IPS DF 6.9 (cell line): ENCODE measurements at regions not wholly inside any gene's neighbourhood (a gene's known extent, or its start where the extent isn't known, plus 50 kb on each side); places are given as distances from the start of the nearest gene placed in this dataset.

ENCODE experiments used
- DNase-seq: peaks from one replicate; pipeline ENCODE4 v3.0.0-alpha.2; 2013; ENCODE audit warnings: low read depth, low spot score
- H3K27ac ChIP-seq: one replicate; pipeline ENCODE4 v1.5.1; 2013; ENCODE audit warnings: low read length, control low read depth
- H3K27me3 ChIP-seq: 2 replicates; pipeline ENCODE4 v1.6.1; 2013; ENCODE audit warnings: mild to moderate bottlenecking, low read length; ENCODE audit not compliant: control insufficient read depth, insufficient read depth
- H3K36me3 ChIP-seq: 2 replicates; pipeline ENCODE4 v1.6.1; 2013; ENCODE audit warnings: low read length; ENCODE audit not compliant: control insufficient read depth, insufficient read depth
- H3K4me1 ChIP-seq: 2 replicates; pipeline ENCODE4 v1.6.1; 2013; ENCODE audit warnings: low read length; ENCODE audit not compliant: control insufficient read depth, insufficient read depth
- H3K4me3 ChIP-seq: 2 replicates; pipeline ENCODE4 v1.5.1; 2013; ENCODE audit warnings: mild to moderate bottlenecking, low read length
- H3K9me3 ChIP-seq: 2 replicates; pipeline ENCODE4 v1.6.1; 2013; ENCODE audit warnings: low read length, inconsistent platforms; ENCODE audit not compliant: control insufficient read depth, insufficient read depth
- WGBS: extraction: QIAGEN DNeasy Blood & Tissue Kit; methylation state at CpG from one replicate; pipeline ENCODE4 v1.1.7; 2013; ENCODE audit warnings: mixed read lengths, missing lambda C conversion rate; ENCODE audit not compliant: insufficient read length, insufficient coverage; 5-methylcytosine and 5-hydroxymethylcytosine counted together

- Histone ChIP-seq H3K9me3 (no peaks in the 10 kb centered on the region), H3K27me3 (no peaks in the 10 kb centered on the region), H3K27ac (no peak overlapping the region), H3K4me3 (no peak overlapping the region), H3K4me1 (peaks cover 3% of the 10 kb centered on the region; the same call in 1 of the 2 replicates), H3K36me3 (no peaks in the 10 kb centered on the region)
- no CpG with 5 or more reads among the region's 2 CpGs for WGBS
- no peak for DNase-seq
These were observed 443.2 kb upstream of the SEMA3A start for GRCh38 chr7:84637568-84638338.

GRCh38 chr7:84631913-84632312 is 437.3 kb upstream of the SEMA3A start:
- DNase-seq: no peak
- Histone ChIP-seq H3K27ac (no peak overlapping the region), H3K9me3 (no peaks in the 10 kb centered on the region), H3K4me1 (no peaks in the 10 kb centered on the region), H3K4me3 (no peak overlapping the region), H3K27me3 (no peaks in the 10 kb centered on the region), H3K36me3 (no peaks in the 10 kb centered on the region)
- WGBS: no CpG with 5 or more reads among the region's 4 CpGs

GRCh38 chr7:84629640-84630318 is 435.2 kb upstream of the SEMA3A start:
- Histone ChIP-seq H3K4me3 (no peak overlapping the region), H3K36me3 (no peaks in the 10 kb centered on the region), H3K9me3 (no peaks in the 10 kb centered on the region), H3K27me3 (no peaks in the 10 kb centered on the region), H3K27ac (no peak overlapping the region), H3K4me1 (no peaks in the 10 kb centered on the region)
- DNase-seq: no peak
- no CpG with 5 or more reads among the region's 2 CpGs for WGBS

- DNase-seq: no peak
- Histone ChIP-seq H3K4me1 (no peaks in the 10 kb centered on the region), H3K27ac (no peak overlapping the region), H3K36me3 (no peaks in the 10 kb centered on the region), H3K9me3 (no peaks in the 10 kb centered on the region), H3K4me3 (no peak overlapping the region), H3K27me3 (no peaks in the 10 kb centered on the region)
- WGBS: no CpG with 5 or more reads among the region's 3 CpGs
These were observed 434.6 kb upstream of the SEMA3A start for GRCh38 chr7:84629216-84629615.

- H3K4me1 ChIP-seq: no peaks in the 10 kb centered on the region
- no peak for DNase-seq
- H3K36me3 ChIP-seq: no peaks in the 10 kb centered on the region
- no peak overlapping the region for H3K27ac ChIP-seq
- no CpG with 5 or more reads among the region's 2 CpGs for WGBS
- H3K27me3 ChIP-seq: no peaks in the 10 kb centered on the region
- no peaks in the 10 kb centered on the region for H3K9me3 ChIP-seq
- no peak overlapping the region for H3K4me3 ChIP-seq
These were observed 432.7 kb upstream of the SEMA3A start for GRCh38 chr7:84627250-84627649.

- Histone ChIP-seq H3K4me1 (no peaks in the 10 kb centered on the region), H3K9me3 (no peaks in the 10 kb centered on the region), H3K4me3 (no peak overlapping the region), H3K27ac (no peak overlapping the region), H3K36me3 (no peaks in the 10 kb centered on the region), H3K27me3 (no peaks in the 10 kb centered on the region)
- WGBS: no CpG with 5 or more reads among the region's 2 CpGs
- DNase-seq: no peak
These were observed 430.3 kb upstream of the SEMA3A start for GRCh38 chr7:84624927-84625326.

GRCh38 chr7:84624527-84624926 is 429.9 kb upstream of the SEMA3A start:
- WGBS: no CpG with 5 or more reads among the region's 1 CpG
- no peaks in the 10 kb centered on the region for H3K27me3 ChIP-seq
- H3K9me3 ChIP-seq: no peaks in the 10 kb centered on the region
- no peak overlapping the region for H3K27ac ChIP-seq
- H3K36me3 ChIP-seq: no peaks in the 10 kb centered on the region
- no peak for DNase-seq
- no peak overlapping the region for H3K4me3 ChIP-seq
- no peaks in the 10 kb centered on the region for H3K4me1 ChIP-seq

- no peak for DNase-seq
- Histone ChIP-seq H3K4me1 (no peaks in the 10 kb centered on the region), H3K27ac (no peak overlapping the region), H3K4me3 (no peak overlapping the region), H3K27me3 (no peaks in the 10 kb centered on the region), H3K36me3 (no peaks in the 10 kb centered on the region), H3K9me3 (no peaks in the 10 kb centered on the region)
- no CpG with 5 or more reads among the region's 4 CpGs for WGBS
These were observed 422.9 kb upstream of the SEMA3A start for GRCh38 chr7:84617265-84618030.

- no peak for DNase-seq
- Histone ChIP-seq H3K36me3 (no peaks in the 10 kb centered on the region), H3K4me1 (no peaks in the 10 kb centered on the region)
These were observed 420.4 kb upstream of the SEMA3A start for GRCh38 chr7:84614821-84615501.

GRCh38 chr7:84612981-84613681 is 418.5 kb upstream of the SEMA3A start:
- Histone ChIP-seq H3K27ac (no peak overlapping the region), H3K4me3 (no peak overlapping the region), H3K36me3 (no peaks in the 10 kb centered on the region), H3K27me3 (no peaks in the 10 kb centered on the region), H3K4me1 (no peaks in the 10 kb centered on the region), H3K9me3 (no peaks in the 10 kb centered on the region)
- no peak for DNase-seq
- WGBS: no CpG with 5 or more reads among the region's 5 CpGs

More at GRCh38 chr7:84614821-84615501, 420.4 kb upstream of the SEMA3A start:
- H3K27me3 ChIP-seq: no peaks in the 10 kb centered on the region
- no peak overlapping the region for H3K27ac ChIP-seq
- no peaks in the 10 kb centered on the region for H3K9me3 ChIP-seq
- H3K4me3 ChIP-seq: no peak overlapping the region
